T-helper 1 cell treated with Interleukin-12 subunit alpha and Interleukin-12 subunit beta and Interleukin-4 antibody, amounts not matched to agents 30 μg/mL and 1 μg/mL, for 36 hours (primary cell): ENCODE measurements at regions not wholly inside any gene's neighbourhood (a gene's known extent, or its start where the extent isn't known, plus 50 kb on each side); places are given as distances from the start of the nearest gene placed in this dataset.

Source experiments
- H3K27ac Mint-ChIP-seq: one replicate; pipeline ENCODE4 v1.8.0; 2021; ENCODE audit warnings: mild to moderate bottlenecking, mixed read lengths
- H3K27me3 Mint-ChIP-seq: one replicate; pipeline ENCODE4 v1.8.0; 2021; ENCODE audit warnings: low read depth, mixed read lengths
- H3K36me3 Mint-ChIP-seq: one replicate; pipeline ENCODE4 v1.8.0; 2021; ENCODE audit warnings: low read depth, mixed read lengths
- H3K4me1 Mint-ChIP-seq: one replicate; pipeline ENCODE4 v1.8.0; 2021; ENCODE audit warnings: low read depth, mixed read lengths
- H3K4me3 Mint-ChIP-seq: one replicate; pipeline ENCODE4 v1.8.0; 2021; ENCODE audit warnings: mild to moderate bottlenecking, moderate library complexity, mixed read lengths
- H3K9me3 Mint-ChIP-seq: one replicate; pipeline ENCODE4 v1.8.0; 2021; ENCODE audit warnings: mixed read lengths

DNA sequence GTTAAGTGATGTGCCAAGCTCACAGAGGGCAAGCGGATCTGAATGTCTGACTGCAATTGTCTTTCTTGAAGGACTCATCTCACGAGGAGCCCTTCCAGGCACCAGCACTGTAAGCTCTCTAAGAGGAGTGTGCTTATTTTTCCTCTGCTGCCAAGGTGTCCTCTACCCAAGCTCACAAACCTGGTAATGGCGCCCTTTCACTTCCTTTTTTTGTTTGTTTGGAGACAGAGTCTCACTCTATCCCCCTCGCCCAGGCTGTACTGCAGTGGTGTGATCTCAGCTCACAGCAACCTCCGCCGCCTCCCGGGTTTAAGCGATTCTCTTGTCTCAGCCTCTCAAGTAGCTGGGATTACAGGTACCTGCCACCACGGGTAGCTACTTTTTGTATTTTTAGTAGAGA is 233.8 kb downstream of the MAP2K4 start:
- Mint-ChIP-seq H3K4me1 (no peaks in the 10 kb centered on the region), H3K27me3 (no peaks in the 10 kb centered on the region), H3K36me3 (no peaks in the 10 kb centered on the region), H3K4me3 (no peak overlapping the region), H3K27ac (no peak overlapping the region), H3K9me3 (no peaks in the 10 kb centered on the region)

DNA sequence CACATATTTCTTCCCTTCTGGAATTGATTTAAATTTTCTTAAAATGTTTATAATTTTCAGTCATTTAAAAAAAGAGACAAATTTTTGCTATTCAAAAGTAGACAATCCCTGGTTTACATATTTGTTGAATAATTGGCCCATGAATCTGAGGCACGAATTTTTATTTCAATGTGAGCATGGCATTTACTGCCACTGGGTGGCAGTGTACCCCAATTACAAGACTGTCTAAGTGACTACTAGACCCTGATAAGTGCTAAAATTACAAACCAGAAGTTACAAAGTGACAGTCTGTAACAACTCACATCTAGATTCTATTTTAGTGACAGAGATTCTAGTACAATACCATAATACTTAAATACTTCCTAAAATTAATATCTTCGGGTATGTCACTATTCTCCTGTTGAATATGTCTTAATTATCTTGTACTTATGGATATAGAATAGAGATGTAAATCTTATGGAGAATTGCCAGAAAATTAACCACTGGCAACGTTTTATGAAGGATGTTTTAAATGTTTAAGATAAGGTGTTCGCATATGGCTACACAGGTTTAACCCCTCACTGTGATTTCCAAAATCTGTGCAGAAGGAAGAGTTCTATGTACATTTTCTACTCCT is 235.8 kb downstream of the MAP2K4 start:
- no peak overlapping the region for H3K27ac Mint-ChIP-seq
- H3K27me3 Mint-ChIP-seq, result no peaks in the 10 kb centered on the region
- H3K9me3 Mint-ChIP-seq, result peaks cover 3% of the 10 kb centered on the region
- H3K4me1 Mint-ChIP-seq, result no peaks in the 10 kb centered on the region
- H3K36me3 Mint-ChIP-seq, result no peaks in the 10 kb centered on the region
- no peak overlapping the region for H3K4me3 Mint-ChIP-seq

DNA sequence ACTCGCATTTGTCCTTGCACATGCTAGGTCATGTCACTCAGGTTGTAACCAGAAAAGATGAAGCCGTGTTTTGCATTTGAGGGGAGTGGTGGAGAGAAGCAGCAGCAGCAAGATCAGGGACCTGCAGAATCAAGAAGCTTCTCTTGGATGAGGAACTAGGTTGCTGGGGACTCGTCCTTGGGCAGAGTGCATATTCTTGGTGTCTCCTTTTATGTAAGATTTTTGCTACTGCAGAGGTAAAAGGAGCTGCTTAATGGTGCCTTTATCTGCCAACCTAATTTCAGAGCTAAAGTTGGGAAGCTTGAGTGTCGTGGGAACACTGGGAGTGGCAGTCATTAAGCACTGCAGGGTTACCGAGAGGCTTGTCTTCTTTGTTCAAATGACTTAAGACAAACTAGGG is 236.5 kb downstream of the MAP2K4 start:
- Mint-ChIP-seq H3K9me3 (peaks cover 10% of the 10 kb centered on the region), H3K27ac (no peak overlapping the region), H3K4me3 (no peak overlapping the region), H3K36me3 (no peaks in the 10 kb centered on the region), H3K4me1 (no peaks in the 10 kb centered on the region), H3K27me3 (no peaks in the 10 kb centered on the region)

- Mint-ChIP-seq H3K4me1 (no peaks in the 10 kb centered on the region), H3K4me3 (no peak overlapping the region), H3K36me3 (no peaks in the 10 kb centered on the region), H3K27ac (no peak overlapping the region), H3K27me3 (no peaks in the 10 kb centered on the region), H3K9me3 (peaks cover 12% of the 10 kb centered on the region)
Measured at GRCh38 chr17:12261354-12261753, 240.7 kb downstream of the MAP2K4 start.

- Mint-ChIP-seq H3K9me3 (peaks cover 20% of the 10 kb centered on the region), H3K27me3 (no peaks in the 10 kb centered on the region), H3K27ac (no peak overlapping the region), H3K36me3 (no peaks in the 10 kb centered on the region), H3K4me3 (no peak overlapping the region), H3K4me1 (no peaks in the 10 kb centered on the region)
Measured at GRCh38 chr17:12269751-12270150, 249.1 kb downstream of the MAP2K4 start.

DNA sequence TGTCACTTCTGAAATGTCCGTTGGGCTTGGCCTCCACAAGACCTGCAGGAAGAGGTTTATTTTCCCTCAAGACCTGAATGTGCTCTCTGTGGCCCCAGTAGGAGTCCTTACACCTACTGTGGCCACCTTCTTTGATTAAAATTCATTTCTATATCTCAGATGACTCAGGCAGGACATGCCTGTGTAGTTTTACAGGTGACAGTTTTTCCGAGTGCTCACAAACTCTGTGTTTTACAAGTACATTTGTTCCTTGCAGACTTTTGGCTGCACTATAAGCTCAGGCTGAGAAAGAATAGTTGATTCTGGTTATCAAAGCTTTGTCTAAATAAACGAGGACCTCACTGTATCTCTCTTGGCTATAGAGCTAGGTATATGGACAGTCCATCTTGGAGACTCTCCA is 257.1 kb downstream of the MAP2K4 start:
- no peak overlapping the region for H3K4me3 Mint-ChIP-seq
- no peak overlapping the region for H3K27ac Mint-ChIP-seq
- no peaks in the 10 kb centered on the region for H3K27me3 Mint-ChIP-seq
- H3K9me3 Mint-ChIP-seq, result peaks cover 23% of the 10 kb centered on the region
- H3K36me3 Mint-ChIP-seq, result no peaks in the 10 kb centered on the region
- H3K4me1 Mint-ChIP-seq, result no peaks in the 10 kb centered on the region

DNA sequence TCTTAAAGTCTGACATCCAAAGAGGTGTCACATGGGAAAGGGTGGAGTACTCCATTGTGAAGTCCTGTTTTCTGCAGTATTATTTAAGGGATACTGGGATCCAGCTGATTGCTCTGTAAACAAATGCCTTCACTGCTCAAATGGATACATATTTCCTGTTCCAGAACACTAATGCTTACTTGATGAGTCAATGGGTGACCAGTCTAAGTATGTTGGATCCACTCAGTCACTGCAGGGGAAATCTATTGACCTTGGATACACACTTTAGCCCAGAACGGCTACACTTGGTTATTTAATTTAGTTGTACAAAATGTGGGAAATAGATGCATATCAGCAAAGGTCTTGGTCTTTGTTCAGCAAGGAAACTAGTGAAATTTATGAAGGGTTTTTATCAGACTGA is 261.4 kb downstream of the MAP2K4 start:
- no peaks in the 10 kb centered on the region for H3K36me3 Mint-ChIP-seq
- no peak overlapping the region for H3K27ac Mint-ChIP-seq
- peaks cover 7% of the 10 kb centered on the region for H3K9me3 Mint-ChIP-seq
- no peak overlapping the region for H3K4me3 Mint-ChIP-seq
- no peaks in the 10 kb centered on the region for H3K4me1 Mint-ChIP-seq
- no peaks in the 10 kb centered on the region for H3K27me3 Mint-ChIP-seq

DNA sequence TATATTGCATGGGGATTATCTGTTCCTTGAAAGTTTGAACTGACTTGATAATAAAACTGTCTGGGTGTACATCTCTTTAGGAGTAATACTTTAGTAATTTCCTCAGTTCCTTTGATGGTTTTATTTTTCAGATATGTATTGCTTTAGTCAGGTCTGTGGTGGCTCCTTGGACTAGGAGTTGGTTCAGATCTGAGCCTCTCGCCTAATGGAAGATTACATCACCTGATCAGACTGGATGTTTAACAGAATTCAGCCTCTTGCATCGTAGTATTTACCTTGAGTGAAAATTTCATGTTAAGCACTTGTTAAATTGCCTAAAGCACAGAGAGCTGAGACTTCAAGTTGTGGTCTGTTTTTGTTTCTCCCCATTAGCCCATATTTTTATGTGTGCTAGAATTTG is 267.3 kb downstream of the MAP2K4 start:
- Mint-ChIP-seq H3K36me3 (no peaks in the 10 kb centered on the region), H3K9me3 (peaks cover 21% of the 10 kb centered on the region), H3K4me1 (no peaks in the 10 kb centered on the region), H3K27ac (no peak overlapping the region), H3K27me3 (no peaks in the 10 kb centered on the region), H3K4me3 (no peak overlapping the region)

- H3K27ac Mint-ChIP-seq, result no peak overlapping the region
- no peaks in the 10 kb centered on the region for H3K36me3 Mint-ChIP-seq
- H3K4me1 Mint-ChIP-seq, result no peaks in the 10 kb centered on the region
- peaks cover 21% of the 10 kb centered on the region for H3K9me3 Mint-ChIP-seq
- no peak overlapping the region for H3K4me3 Mint-ChIP-seq
- no peaks in the 10 kb centered on the region for H3K27me3 Mint-ChIP-seq
Measured at GRCh38 chr17:12290207-12290606, 269.5 kb downstream of the MAP2K4 start.

DNA sequence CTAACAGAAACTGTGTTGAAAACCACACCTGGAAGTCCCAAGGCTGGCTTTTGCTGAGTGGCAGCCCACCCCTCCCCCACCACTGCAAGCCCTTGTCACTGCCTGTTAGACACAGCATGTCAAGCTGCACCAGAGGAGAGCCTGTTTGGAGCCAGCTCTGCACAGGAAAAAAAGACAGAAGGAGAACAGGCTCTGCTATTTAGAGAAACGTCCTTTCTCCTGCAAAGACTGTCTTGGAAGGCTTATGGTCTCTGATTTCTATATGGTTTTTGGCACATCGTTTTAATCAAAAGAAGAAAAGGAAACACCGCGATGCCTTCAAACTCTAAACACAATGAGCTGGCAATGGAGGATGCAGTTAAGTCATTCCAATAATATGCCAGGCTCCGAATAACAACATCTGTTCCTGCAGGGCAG is 275.5 kb downstream of the MAP2K4 start:
- no peaks in the 10 kb centered on the region for H3K36me3 Mint-ChIP-seq
- H3K4me1 Mint-ChIP-seq, result no peaks in the 10 kb centered on the region
- peaks cover 6% of the 10 kb centered on the region for H3K9me3 Mint-ChIP-seq
- no peak overlapping the region for H3K4me3 Mint-ChIP-seq
- H3K27me3 Mint-ChIP-seq, result no peaks in the 10 kb centered on the region
- no peak overlapping the region for H3K27ac Mint-ChIP-seq

GRCh38 chr17:12301551-12301950 is 280.9 kb downstream of the MAP2K4 start:
- H3K27me3 Mint-ChIP-seq, result no peaks in the 10 kb centered on the region
- no peaks in the 10 kb centered on the region for H3K36me3 Mint-ChIP-seq
- H3K4me3 Mint-ChIP-seq, result no peak overlapping the region
- H3K27ac Mint-ChIP-seq, result no peak overlapping the region
- H3K4me1 Mint-ChIP-seq, result no peaks in the 10 kb centered on the region
- H3K9me3 Mint-ChIP-seq, result peaks cover 8% of the 10 kb centered on the region

DNA sequence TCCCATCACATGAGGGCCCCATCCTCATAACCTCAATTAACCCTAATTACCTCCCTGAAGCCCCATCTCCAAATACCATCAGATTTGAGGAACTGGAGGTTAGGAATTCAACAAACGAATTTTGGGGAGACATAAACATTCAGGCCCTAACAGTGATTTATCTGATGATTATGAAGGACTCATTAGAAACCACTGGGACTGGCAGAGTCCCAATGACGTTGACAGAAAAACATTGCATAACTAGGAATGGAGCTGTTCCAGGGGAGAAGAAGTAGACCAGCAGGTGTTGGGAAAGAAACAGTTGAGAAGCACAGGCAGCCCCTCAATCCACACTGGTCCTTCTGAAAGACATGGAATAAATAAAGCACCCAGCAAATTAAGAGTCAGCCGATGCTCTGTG is 282.0 kb downstream of the MAP2K4 start:
- Mint-ChIP-seq H3K27ac (no peak overlapping the region), H3K4me1 (no peaks in the 10 kb centered on the region), H3K9me3 (peaks cover 14% of the 10 kb centered on the region)

DNA sequence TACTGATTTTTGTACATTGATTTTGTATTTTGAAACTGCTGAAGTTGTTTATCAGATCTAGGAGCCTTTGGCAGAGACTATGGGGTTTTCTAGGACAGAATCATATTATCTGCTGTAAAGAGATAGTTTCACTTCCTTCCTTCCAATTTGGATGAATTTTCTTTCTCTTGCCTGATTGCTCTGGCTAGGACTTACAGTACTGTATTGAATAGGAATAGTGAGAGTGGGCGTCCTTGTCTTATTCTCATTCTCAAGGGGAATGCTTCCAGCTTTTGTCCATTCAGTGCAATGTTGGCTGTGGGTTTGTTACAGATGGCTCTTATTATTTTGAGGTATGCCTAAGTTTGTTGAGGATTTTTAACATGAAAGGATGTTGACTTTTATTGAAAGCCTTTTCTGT is 290.1 kb downstream of the MAP2K4 start:
- no peak overlapping the region for H3K4me3 Mint-ChIP-seq
- no peaks in the 10 kb centered on the region for H3K4me1 Mint-ChIP-seq
- no peaks in the 10 kb centered on the region for H3K27me3 Mint-ChIP-seq
- peaks cover 2% of the 10 kb centered on the region for H3K36me3 Mint-ChIP-seq
- peaks cover 53% of the 10 kb centered on the region for H3K9me3 Mint-ChIP-seq
- no peak overlapping the region for H3K27ac Mint-ChIP-seq

More for the DNA sequence above, 282.0 kb downstream of the MAP2K4 start:
- no peak overlapping the region for H3K4me3 Mint-ChIP-seq
- H3K36me3 Mint-ChIP-seq, result peaks cover under 1% of the 10 kb centered on the region
- no peaks in the 10 kb centered on the region for H3K27me3 Mint-ChIP-seq

DNA sequence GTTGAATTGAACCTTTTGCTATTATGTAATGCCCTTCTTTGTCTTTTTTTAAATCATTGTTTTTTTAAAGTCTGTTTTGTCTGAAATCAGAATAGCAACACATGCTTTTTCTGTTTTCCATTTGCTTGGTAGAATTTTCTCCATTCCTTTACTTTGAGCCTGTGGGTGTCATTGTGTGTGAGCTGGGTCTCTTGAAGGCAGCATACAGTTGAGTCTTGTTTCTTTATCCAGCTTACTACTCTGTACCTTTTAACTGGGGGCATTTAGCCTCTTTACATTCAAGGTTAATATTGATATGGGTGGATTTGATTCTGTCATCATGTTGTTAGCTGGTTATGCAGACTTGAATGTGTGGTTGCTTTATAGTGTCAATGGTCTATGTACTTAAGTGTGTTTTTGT is 292.0 kb downstream of the MAP2K4 start:
- H3K4me3 Mint-ChIP-seq, result no peak overlapping the region
- H3K9me3 Mint-ChIP-seq, result peaks cover 47% of the 10 kb centered on the region
- H3K4me1 Mint-ChIP-seq, result no peaks in the 10 kb centered on the region

GRCh38 chr17:12313786-12314185 is 293.1 kb downstream of the MAP2K4 start:
- Mint-ChIP-seq H3K36me3 (no peaks in the 10 kb centered on the region), H3K27ac (no peak overlapping the region), H3K4me3 (no peak overlapping the region), H3K27me3 (no peaks in the 10 kb centered on the region), H3K4me1 (no peaks in the 10 kb centered on the region), H3K9me3 (peaks cover 44% of the 10 kb centered on the region)

More for the DNA sequence above, 292.0 kb downstream of the MAP2K4 start:
- no peaks in the 10 kb centered on the region for H3K27me3 Mint-ChIP-seq
- H3K27ac Mint-ChIP-seq, result no peak overlapping the region
- peaks cover 2% of the 10 kb centered on the region for H3K36me3 Mint-ChIP-seq

DNA sequence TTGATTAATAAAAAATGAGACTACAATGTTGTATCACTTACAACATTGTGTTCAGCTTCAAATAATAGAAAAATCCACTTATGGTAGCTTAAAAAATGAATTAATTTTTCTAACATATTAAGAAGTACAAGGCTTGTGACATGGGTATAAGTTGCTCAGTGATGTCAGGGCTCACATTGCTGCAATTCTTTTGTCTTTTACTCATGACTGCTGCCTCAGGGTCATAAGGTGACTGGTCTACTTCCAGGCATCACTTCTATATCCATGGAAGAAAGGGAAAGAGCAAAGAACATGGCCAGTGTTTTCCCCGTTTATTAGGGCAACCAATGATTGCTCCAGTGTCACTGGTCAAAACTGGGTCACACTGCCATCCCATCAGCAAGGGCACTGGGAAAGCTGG is 295.3 kb downstream of the MAP2K4 start:
- Mint-ChIP-seq H3K27me3 (no peaks in the 10 kb centered on the region), H3K4me3 (no peak overlapping the region), H3K4me1 (no peaks in the 10 kb centered on the region), H3K27ac (no peak overlapping the region), H3K9me3 (peaks cover 38% of the 10 kb centered on the region), H3K36me3 (no peaks in the 10 kb centered on the region)
